Hepatocyte (in vitro differentiated cells): ENCODE measurements at regions not wholly inside any gene's neighbourhood (a gene's known extent, or its start where the extent isn't known, plus 50 kb on each side); places are given as distances from the start of the nearest gene placed in this dataset.

Experiments used
- EZH2 ChIP-seq: fragments of 200-600 bp; sonication (generic); IDR thresholded peaks from 2 replicates; pipeline ENCODE4 v1.6.1; 2016; ENCODE audit warnings: antibody characterized with exemption, mild to moderate bottlenecking, borderline replicate concordance
- TF ChIP-seq, protein P1 (sequence below): fragments of 200-600 bp; sonication (generic); IDR thresholded peaks from 2 replicates; pipeline ENCODE4 v1.5.1; 2016; ENCODE audit warnings: antibody characterized with exemption, mild to moderate bottlenecking; ENCODE audit not compliant: poor library complexity

GRCh38 chr20:62545271-62545670 is 69.5 kb upstream of the GATA5 start:
- TF ChIP-seq EZH2 = no peak
- TF ChIP-seq, protein P1, sequence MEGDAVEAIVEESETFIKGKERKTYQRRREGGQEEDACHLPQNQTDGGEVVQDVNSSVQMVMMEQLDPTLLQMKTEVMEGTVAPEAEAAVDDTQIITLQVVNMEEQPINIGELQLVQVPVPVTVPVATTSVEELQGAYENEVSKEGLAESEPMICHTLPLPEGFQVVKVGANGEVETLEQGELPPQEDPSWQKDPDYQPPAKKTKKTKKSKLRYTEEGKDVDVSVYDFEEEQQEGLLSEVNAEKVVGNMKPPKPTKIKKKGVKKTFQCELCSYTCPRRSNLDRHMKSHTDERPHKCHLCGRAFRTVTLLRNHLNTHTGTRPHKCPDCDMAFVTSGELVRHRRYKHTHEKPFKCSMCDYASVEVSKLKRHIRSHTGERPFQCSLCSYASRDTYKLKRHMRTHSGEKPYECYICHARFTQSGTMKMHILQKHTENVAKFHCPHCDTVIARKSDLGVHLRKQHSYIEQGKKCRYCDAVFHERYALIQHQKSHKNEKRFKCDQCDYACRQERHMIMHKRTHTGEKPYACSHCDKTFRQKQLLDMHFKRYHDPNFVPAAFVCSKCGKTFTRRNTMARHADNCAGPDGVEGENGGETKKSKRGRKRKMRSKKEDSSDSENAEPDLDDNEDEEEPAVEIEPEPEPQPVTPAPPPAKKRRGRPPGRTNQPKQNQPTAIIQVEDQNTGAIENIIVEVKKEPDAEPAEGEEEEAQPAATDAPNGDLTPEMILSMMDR = no peak
